ENCODE measurements at regions not wholly inside any gene's neighbourhood (a gene's known extent, or its start where the extent isn't known, plus 50 kb on each side); places are given as distances from the start of the nearest gene placed in this dataset.

- Histone ChIP-seq H3K36me3 (no peaks in the 10 kb centered on the region), H3K4me3 (no peak overlapping the region), H3K27me3 (no peaks in the 10 kb centered on the region), H3K4me1 (peaks cover 0 to 23% (median 0%) of the 10 kb centered on the region in 3 donors), H3K27ac (no peak overlapping the region), H3K9me3 (no peaks in the 10 kb centered on the region)
- TF ChIP-seq, protein P1, sequence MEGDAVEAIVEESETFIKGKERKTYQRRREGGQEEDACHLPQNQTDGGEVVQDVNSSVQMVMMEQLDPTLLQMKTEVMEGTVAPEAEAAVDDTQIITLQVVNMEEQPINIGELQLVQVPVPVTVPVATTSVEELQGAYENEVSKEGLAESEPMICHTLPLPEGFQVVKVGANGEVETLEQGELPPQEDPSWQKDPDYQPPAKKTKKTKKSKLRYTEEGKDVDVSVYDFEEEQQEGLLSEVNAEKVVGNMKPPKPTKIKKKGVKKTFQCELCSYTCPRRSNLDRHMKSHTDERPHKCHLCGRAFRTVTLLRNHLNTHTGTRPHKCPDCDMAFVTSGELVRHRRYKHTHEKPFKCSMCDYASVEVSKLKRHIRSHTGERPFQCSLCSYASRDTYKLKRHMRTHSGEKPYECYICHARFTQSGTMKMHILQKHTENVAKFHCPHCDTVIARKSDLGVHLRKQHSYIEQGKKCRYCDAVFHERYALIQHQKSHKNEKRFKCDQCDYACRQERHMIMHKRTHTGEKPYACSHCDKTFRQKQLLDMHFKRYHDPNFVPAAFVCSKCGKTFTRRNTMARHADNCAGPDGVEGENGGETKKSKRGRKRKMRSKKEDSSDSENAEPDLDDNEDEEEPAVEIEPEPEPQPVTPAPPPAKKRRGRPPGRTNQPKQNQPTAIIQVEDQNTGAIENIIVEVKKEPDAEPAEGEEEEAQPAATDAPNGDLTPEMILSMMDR (IDR thresholded peaks at IDR 0.05) = peak in 1 of 4 experiments; percentile 41
- no peak for TF ChIP-seq POLR2AphosphoS5 (IDR thresholded peaks at IDR 0.05)
- 42 to 44% methylated on average over 4 to 6 of the region's 6 CpGs for WGBS, 2 donors (ENCODE audit: low coverage in 1 of 2)
- ATAC-seq = no peak
These were observed 77.6 kb upstream of the CHRM3 start for GRCh38 chr1:239308701-239309333.

DNA sequence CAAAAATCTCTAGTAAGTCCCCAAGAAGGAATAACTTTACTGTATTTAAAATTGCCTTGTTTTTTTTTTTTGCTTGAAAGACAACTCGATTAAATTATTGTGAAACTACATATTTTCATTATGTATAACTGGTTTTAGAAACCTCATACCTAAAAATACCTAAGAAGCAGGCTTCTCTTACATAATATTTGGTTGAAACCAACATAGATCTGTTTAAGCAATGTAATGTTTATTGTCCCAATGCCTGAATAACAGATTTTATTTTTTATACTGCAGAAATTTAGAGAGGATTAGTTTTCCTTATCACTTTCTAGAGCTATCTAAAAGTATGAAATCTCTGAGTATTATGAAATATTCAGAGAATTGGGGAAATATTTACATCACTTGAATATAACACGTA, 78.5 kb upstream of the CHRM3 start:
- no peak for ATAC-seq
- WGBS, 2 donors (ENCODE audit: low coverage in 1 of 2) = 21 to 34% methylated on average over 2 of the region's 2 CpGs
- no peak overlapping the region for H3K27ac ChIP-seq

GRCh38 chr1:239306426-239306825, 79.9 kb upstream of the CHRM3 start:
- no peak overlapping the region for H3K4me3 ChIP-seq
- H3K36me3 ChIP-seq = no peaks in the 10 kb centered on the region
- no peak overlapping the region for H3K27ac ChIP-seq
- H3K9me3 ChIP-seq = no peaks in the 10 kb centered on the region
- WGBS, 2 donors (ENCODE audit: low coverage in 1 of 2) = 39 to 78% methylated on average over 5 of the region's 5 CpGs
- H3K27me3 ChIP-seq = no peaks in the 10 kb centered on the region
- peaks cover 0 to 23% (median 0%) of the 10 kb centered on the region in 3 donors for H3K4me1 ChIP-seq
- TF ChIP-seq POLR2A (IDR thresholded peaks at IDR 0.05) (no peak), POLR2AphosphoS5 (IDR thresholded peaks at IDR 0.05) (no peak)
- TF ChIP-seq, protein P1 (IDR thresholded peaks at IDR 0.05) = no peak
- no peak for ATAC-seq

More for the DNA sequence above, 78.5 kb upstream of the CHRM3 start:
- no peaks in the 10 kb centered on the region for H3K9me3 ChIP-seq
- no peaks in the 10 kb centered on the region for H3K36me3 ChIP-seq
- TF ChIP-seq, protein P1 (IDR thresholded peaks at IDR 0.05) = no peak
- no peak overlapping the region for H3K4me3 ChIP-seq
- H3K4me1 ChIP-seq = peaks cover 0 to 23% (median 0%) of the 10 kb centered on the region in 3 donors
- H3K27me3 ChIP-seq = no peaks in the 10 kb centered on the region

DNA sequence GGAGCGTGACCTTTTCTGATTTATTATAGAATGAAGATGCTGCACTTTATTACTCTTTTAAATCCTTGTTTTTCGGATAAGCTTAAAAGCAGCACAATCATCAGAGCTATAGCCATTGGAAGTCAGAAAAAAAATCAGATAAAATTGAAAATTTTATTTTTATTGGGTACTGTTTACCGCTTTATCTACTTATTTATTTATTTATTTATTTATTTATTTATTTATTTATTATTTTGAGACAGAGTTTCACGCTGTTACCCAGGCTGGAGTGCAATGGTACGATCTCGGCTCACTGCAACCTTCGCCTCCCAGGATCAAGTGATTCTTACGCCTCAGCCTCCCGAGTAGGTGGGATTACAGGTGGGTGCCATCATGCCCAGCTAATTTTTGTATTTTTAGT, 83.1 kb upstream of the CHRM3 start:
- ATAC-seq = no peak
- TF ChIP-seq, protein P1 (IDR thresholded peaks at IDR 0.05) = no peak
- TF ChIP-seq EP300 (IDR thresholded peaks at IDR 0.05) (no peak), POLR2A (IDR thresholded peaks at IDR 0.05) (no peak)
- 84 to 93% methylated on average over 5 to 9 of the region's 9 CpGs for WGBS, 2 donors (ENCODE audit: low coverage in 1 of 2)

GRCh38 chr1:239302696-239303095, 83.7 kb upstream of the CHRM3 start:
- Histone ChIP-seq H3K4me3 (no peak overlapping the region), H3K36me3 (no peaks in the 10 kb centered on the region), H3K9me3 (no peaks in the 10 kb centered on the region), H3K4me1 (peaks cover 0 to 9% (median 0%) of the 10 kb centered on the region in 3 donors), H3K27ac (no peak overlapping the region), H3K27me3 (no peaks in the 10 kb centered on the region)
- TF ChIP-seq POLR2A (IDR thresholded peaks at IDR 0.05) = no peak
- TF ChIP-seq, protein P1 (IDR thresholded peaks at IDR 0.05) = no peak
- no peak for TF ChIP-seq POLR2AphosphoS5 (IDR thresholded peaks at IDR 0.05)
- TF ChIP-seq EP300 (IDR thresholded peaks at IDR 0.05) = no peak
- WGBS, 2 donors (ENCODE audit: low coverage in 1 of 2) = 87 to 100% methylated on average over 2 to 3 of the region's 3 CpGs
- ATAC-seq = no peak

More for the DNA sequence above, 83.1 kb upstream of the CHRM3 start:
- Histone ChIP-seq H3K27ac (no peak overlapping the region), H3K4me1 (peaks cover 0 to 15% (median 0%) of the 10 kb centered on the region in 3 donors), H3K4me3 (no peak overlapping the region), H3K36me3 (no peaks in the 10 kb centered on the region), H3K9me3 (no peaks in the 10 kb centered on the region), H3K27me3 (no peaks in the 10 kb centered on the region)
